HG02642 (cell line): ENCODE measurements at regions not wholly inside any gene's neighbourhood (a gene's known extent, or its start where the extent isn't known, plus 50 kb on each side); places are given as distances from the start of the nearest gene placed in this dataset.

Experiments used
- ATAC-seq: cut with Tn5 transposase; IDR thresholded peaks from one replicate; pipeline ENCODE4 v1.9.1; 2021; ENCODE audit warnings: mild to moderate bottlenecking; ENCODE audit not compliant: unreplicated experiment, poor library complexity

DNA sequence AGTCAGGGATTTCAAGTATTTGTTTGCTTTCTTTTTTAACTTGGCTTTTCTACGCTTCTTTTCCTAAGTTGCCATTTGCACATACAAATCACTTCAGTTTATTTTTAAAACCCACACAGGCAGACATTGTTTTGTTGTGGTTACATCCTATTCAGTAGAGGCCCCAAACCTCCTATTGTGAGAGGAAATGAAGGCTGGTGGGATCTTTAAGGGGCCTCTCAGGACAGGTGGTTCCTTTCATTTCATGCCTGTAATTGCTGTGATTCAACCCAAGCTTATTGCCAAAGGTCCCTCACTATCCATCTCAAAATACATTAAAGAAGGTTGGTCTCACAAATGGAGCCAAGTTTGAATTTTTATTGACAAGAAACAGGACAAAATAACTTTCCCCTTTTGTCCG lies 257.1 kb downstream of the ADAMTS20 start:
- ATAC-seq, result no peak

DNA sequence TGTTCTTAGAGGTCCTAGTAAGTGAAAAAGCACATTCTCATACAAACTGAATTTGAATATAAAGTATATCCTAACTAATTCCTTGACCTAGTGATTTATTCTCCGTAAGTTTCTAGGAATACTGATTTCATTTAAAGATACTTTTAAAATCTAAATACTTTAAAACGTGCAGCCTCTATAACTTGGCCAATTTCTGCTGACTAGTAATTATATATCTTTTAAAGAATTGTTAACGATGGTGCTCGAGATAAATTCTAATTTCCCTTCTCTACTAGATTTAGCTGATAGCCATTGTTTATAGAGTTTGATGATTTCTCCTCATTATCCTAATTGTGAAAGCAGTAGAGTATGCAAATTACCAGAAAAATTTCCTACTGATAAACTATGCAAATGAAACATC lies 257.9 kb downstream of the ADAMTS20 start:
- no peak for ATAC-seq

DNA sequence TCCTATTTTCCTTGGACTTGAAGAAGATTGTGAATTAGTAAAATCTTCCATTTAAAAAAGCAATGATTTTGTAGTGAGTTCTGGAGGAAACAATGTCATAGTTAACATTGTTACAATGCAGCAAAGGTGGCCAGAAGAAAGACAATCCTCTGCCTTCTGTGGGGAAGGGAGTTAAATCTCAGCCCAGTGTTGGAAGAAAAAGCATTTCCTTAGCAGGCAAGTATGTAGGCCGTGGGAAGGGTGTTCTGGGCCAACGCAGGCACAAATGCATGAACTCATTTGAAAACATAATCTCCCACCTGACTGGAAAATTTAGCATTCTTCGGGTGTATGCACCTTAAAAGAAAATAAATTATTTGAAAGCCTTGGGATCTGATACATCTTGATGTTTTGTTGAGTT lies 258.6 kb downstream of the ADAMTS20 start:
- no peak for ATAC-seq

DNA sequence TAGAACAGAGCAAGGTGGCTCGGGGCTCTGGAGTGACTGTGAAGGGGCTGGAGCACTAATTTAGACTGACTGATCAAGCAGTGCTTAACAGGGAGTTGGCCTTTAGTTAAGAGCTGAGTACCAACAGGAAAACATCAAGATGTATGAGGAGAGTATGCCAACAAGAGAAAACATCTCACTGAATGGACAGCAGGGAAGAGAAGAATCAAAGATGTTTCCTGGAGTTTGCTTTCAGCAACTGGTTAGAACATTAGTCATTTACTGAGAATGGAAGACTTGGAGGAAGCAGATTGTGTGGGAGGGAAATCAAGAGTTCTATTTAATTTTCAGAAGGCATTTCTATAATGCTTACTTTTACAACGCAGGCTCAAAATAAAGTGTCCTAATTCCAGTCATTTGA lies 259.3 kb downstream of the ADAMTS20 start:
- no peak for ATAC-seq

DNA sequence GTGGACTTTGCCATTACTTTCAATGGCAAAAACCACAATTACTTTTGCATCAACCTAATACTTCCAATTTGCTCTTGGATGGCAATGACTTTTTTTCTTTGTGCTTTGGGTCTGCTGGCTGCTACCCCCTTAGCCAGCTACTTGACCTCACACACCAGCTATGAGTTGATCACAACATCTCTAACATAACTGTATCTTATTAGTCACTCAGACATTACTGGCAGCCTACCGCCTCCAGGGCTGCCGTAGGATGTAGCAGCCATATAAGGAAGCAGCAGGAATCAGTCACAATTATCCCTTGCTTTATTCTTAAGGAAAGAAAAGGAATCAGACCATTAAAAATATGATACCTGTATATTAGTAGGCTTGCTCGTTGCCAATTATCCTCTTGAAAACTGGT lies 260.5 kb downstream of the ADAMTS20 start:
- ATAC-seq, result no peak

DNA sequence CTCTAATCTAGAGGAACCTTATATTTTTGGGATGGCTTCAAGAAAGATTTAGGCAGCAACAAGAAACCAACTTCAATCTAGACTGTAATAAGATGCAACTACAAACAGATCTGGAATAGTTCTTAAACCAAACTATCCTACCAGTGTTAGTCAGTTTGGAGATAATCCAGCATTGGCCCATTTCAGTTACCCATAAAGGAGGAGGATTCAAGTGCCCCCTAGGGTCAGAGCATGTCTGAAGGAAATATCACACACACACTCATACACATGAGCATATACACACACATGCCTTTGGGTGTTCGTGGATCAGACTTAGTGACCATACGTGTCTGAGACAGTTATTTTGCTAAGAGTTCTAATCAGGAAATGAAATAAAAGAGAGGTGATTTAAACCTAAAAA lies 261.2 kb downstream of the ADAMTS20 start:
- ATAC-seq, result no peak

DNA sequence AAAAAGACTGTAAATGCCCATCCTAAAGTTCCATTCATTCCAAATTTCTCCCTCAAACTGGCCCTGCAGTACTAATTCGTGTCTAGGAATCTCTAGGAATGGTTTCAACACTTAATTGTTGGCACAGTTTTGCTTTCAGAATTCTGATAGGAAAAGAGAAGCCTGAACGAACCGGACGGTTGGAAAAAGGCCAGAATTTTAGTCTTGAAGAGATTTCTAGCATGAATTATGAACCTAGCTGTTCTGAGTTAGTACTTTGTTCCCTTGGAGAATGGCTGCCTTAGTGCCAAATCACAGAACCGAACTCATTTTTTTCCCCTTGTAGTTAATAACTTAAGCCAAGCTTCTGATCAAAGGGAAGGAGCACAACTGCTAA lies 262.6 kb downstream of the ADAMTS20 start:
- ATAC-seq, result no peak

DNA sequence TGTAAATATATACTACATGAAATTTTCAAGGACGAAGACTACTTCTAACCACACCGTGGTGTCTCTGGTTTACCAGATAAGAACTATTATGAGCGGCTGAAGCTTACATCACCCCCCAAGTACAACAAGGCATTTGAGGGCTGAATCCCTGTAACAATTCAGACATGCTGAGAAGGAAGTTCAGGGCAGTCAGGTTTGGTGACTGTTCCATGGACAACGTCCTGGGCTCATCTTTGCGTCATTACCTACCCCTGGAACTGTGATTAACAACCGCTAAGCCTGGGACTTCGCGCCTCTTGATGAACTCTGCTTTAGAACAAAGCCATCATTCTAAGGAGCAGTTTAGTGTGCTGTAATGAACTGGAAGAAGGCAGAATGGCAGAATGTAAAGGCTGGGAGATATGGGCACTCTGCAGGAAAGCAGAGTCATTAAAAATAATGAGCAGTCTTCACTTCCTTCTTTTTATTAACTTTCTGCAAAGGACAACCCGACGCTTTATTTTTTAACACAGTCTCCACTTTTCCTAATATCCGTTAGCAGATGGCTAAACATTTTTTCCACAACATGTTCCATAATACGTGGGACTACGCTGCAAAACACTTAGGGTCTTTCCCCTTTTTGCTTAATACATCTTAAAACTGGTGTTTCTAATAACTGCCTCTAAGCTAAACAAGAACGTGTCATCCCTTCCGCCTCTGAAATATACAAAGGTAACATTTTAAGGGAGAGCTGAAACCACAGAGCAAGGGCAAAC lies 263.2 kb downstream of the ADAMTS20 start:
- ATAC-seq, result no peak

DNA sequence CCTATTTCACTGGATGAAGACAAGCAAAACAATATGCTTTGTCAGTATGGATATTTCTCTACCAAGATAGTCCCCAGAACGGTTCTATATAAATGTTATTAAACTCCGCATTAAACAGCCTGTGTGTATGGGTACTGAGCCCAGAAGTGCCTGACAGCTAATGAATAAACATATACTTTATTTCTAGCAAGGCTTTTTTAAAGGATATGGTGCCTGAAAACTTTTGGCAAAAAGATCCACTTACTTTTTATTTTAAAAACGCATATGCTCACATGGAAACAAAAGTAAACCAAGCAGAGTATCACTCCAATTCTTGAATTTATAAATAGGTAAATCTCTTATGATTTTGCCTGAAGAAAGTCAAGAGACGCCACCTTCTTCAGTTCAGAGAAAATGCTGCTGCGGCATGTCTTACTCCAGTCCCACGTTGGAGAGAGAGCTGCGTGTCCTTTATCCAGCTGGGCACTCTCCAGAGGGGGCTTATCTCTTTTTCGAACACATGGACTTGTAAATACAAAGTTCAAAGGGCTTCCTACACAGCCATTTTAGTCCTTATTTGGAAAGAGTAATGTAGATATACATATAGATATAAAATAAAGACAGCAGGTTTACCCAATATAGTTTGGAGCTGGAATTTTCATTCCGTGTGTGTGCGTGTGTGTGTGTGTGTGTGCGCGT lies 264.2 kb downstream of the ADAMTS20 start:
- no peak for ATAC-seq

DNA sequence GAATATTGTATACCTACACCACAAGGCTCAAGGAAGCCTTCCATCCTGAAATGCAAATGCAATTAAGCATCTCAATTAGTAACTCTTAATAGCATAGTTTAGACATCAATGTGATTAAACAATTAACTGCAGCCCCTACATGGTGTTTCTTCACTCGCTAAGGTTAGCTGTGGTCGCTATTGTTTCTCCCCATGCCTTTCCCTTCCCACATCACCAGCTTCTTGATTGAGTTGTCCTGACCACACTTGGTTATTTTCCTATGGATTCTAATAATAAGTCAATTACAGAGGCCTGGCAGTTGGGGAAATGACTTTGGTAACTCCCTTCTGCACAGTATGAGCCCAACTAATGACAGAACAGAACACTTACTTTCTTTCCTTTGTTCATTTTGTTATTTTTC lies 265.0 kb downstream of the ADAMTS20 start:
- ATAC-seq, result no peak

DNA sequence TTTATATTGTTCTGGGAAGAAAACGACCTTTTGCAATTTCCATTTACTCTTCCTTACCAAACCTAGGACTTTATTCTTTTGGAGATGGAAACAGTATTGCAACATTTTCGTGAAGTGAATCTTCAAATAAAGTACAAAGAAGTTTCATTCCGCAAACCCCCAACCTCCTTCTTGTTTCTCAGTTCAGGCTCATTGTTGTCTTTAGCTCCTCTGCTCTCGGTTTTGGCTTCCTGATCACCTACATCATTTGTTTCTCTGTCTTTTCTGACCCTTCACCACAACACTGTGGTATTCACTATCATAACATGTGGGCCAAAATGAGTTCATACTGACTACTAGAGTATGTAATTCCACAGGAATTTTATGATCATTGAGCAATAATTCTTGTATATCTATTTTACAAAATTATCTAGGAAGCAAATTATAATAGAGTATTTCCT lies 266.8 kb downstream of the ADAMTS20 start:
- no peak for ATAC-seq

DNA sequence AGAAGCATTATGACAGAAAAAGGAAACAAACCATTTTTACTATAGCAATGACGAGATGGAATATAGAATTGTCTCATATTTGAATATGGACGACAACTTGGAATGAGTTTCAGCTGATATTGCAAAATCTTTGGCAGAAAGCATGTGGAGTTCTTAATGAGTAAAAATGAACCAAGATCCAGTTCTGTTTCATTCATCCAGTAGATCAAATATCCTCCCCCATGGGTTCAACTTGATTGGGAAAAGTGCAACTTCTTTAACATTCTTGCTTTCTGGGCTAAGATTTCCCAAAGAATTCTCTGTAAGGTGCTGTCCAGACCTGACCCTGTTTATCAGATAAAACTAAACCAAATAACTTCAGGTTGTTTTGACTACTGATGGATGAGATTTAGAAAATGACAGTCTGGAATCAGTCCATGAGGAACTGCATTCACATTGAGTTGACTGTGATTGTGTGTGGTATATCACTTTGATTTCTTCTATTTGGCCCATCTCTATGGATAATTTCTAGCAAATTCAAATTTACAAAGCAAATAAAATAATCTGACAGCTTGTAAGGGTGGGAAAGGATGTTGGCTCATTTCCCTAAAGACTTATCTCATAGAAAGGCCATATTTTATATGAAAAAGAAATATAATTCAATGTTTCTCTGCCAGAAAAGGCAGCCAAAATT lies 267.4 kb downstream of the ADAMTS20 start:
- ATAC-seq, result no peak

DNA sequence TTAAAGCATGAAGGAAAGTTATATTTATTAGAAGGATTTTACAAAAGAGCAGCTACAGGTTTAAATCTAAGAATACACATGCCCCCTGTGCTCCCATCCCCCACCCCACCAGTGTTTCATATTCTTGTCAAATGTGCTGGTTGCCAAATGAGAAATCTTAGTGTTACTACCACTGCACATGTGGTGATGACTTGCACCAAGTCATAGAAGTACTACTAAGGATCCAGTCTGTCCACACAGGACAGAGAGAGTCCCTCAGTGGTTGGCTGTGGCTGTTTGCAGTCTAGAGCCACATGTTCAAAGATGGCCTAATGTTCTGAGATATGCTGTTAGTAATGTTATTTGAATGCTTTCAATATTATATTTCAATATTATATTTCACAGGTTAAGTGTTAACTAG lies 268.8 kb downstream of the ADAMTS20 start:
- no peak for ATAC-seq

DNA sequence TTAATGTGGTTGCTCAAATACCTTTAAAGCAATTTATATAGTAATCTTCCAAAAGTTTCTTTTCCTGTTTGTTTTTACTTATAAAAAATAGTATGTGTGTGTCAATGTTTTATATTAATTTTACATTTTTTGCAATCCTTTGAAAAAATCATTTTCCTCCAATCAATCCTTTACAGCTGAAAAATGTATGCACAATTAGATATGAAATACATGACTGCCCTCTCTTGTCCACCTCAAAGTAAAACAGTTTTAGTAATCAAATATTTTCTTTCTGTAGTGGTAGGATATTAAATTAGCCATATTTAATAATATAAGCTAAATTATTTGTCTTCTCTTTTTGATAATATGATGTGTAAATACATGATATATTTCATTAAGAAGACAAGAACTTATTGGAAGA lies 269.9 kb downstream of the ADAMTS20 start:
- no peak for ATAC-seq

DNA sequence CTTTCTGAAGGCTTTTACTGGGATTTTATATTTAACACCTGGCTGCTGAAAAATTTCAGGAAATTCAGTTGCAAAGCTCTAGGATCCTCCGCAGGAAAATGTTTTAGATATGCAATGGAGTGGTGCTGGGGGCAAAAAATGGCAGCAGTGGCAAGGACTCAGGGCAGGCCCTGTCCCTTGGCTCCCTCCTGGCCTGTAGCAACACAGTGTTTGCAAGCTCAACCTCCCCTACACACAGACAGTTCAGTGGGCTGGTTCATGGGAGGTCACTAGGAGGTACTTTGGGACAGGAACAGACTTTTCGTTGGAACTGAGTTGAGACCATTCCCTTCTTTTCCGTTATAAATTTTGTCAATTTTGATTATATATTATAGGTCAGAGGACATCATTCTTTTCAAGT lies 270.4 kb downstream of the ADAMTS20 start:
- ATAC-seq, result no peak

DNA sequence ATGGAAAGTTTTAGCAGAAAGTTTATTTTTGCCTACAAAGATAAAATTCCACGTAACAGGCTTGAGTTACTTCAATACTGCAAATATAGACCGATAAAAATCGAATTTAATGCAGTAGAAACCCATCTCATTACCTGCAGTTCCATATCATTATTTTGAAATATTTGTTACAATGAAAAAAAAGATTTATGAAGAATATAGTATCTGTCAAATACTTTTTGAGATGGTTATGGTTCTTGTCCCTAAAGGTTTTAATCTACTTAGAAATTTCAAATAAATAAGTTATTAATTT lies 273.5 kb downstream of the ADAMTS20 start:
- ATAC-seq, result no peak

DNA sequence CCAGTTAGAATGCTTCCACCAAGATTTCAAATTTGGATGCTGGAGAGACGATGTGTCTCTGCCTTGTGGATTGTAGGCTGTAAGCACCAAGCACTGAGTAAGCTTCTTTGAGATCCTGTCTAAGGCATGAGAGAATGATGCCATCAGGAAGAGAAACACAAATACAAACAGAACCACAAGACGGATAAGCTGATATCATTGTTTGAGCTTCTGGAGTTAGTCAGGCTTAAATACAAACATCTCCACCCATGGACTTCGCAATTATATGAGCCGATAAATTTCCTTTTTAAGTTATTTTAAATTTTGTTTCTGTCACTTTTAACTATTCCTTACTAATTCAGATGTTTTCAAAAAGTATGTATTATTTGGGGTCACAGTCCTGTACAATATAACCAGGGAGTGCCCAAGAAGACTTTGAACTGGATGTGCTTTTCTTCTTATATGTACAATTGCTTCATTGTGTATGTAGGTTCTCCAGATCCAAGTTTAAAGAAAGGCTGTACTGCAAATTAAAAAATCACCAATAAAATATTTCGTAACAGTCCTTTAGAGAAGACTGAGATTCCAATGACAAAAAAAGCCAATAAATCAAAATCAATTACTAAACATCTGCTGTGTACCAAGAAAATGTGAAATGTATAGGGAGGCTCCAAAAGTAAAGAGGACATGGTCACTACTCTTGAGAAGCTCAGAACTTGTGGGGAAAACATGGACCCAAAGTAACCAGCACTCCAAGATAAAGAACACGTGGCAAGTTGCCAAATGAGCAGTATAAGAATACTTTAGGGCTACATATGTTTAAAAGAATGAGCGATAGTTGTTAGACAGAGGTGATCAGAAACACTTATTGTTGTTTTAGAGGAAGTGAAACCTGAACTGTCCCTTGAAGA lies 274.1 kb downstream of the ADAMTS20 start:
- peak; percentile 88 for ATAC-seq

DNA sequence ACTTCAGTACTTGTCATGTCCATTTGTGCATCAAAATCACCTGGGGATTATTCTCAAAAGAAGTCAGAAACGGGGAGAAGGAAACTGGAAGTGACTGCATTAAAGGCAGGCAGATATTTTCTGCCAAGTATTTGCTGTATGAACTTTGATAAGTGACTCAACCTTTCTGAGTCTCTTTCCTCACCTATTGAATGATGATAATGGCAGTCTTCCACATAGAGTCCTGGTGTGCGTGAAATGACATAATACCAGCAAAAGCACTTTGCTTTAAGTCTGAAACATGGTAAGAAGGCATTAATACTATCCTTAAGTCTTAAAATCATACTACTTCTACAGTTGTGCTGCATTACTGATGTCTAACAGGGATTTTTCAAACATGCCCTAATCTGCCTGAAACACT lies 278.5 kb downstream of the ADAMTS20 start:
- no peak for ATAC-seq

DNA sequence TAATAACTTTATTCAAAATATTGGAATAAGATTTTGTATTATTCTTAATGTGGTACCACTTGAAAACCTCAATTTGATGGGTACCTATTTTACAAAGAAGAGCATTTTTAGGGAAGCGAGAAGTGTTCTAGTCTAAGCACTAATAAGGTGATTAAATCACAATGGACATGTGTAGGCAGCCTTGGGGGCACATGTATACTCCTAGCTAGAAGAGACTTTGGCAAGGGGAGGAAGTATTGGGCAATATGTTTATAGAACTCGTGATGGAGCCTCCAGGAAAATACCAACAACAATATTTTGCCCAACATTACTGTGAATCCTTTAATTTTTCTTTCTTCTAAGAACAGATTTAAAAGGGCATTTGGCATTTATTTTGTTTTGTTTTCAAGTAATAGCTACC lies 280.3 kb downstream of the ADAMTS20 start:
- no peak for ATAC-seq

DNA sequence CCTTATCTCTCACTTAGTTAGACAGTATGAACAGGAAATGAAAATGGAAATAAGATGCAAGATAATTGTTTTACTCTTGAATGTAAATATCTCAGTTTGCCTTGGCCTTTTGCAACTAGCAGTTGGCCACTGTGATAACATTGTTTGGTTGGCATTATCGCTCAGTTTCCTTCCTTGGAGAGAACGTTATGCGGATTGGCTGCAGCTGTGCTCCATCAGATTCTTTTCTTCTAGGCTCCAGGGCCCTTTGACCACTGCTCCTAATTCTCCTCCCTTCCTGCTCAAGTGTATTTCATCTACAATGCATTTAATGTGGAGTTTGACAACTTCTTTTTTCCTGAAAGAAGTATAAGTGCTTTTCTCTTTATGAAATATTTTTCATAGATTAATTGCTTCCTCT lies 284.2 kb downstream of the ADAMTS20 start:
- no peak for ATAC-seq

DNA sequence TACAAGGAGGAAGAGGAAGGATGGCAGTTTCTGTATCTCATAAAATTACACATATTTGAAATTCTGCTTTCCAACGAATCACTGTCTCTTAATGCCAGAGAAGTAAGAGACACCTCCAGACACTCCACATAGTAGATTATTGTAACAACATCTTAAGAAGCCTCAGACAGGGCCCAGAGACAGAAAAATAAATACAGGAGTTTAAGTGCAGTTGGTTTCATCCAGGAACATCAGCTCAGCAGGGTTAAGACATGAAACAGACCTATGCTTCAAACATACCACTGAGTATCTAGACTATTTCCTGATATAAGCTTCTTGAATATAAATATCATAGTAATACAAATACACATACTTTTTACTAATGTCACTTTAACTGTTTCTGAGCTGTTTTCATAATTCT lies 290.3 kb downstream of the ADAMTS20 start:
- no peak for ATAC-seq
